ENCODE measurements at regions not wholly inside any gene's neighbourhood (a gene's known extent, or its start where the extent isn't known, plus 50 kb on each side); places are given as distances from the start of the nearest gene placed in this dataset.

DNA sequence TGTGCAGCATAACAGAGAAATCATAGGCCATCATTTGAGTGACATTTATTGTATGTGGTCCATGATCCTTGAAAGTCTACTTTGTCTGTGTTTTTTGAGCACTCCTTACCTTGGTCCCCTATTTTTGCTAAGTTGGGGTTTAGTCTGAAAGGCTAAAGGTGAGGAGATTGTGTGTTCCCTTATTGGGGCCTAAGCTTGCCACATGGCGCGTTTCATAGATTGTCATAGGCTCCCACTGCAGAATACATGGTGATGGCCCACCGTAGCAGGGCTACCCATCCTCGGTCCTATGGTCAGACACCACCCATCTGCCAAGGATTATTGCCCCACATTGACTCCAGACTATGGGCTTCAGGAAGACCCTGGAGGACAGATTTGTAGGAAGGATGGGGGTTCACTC, 117.0 kb upstream of the ZSWIM2 start:
- TF ChIP-seq PKNOX1 (IDR thresholded peaks at IDR 0.05) (no peak), ELF4 (IDR thresholded peaks at IDR 0.05) (no peak), FOXM1 (IDR thresholded peaks at IDR 0.05; ENCODE audit: borderline replicate concordance) (no peak), FOXK2 (IDR thresholded peaks at IDR 0.05) (no peak), SP1 (IDR thresholded peaks at IDR 0.05) (no peak), ARNT (IDR thresholded peaks at IDR 0.05) (no peak), SUZ12 (IDR thresholded peaks at IDR 0.05) (no peak), TARDBP (IDR thresholded peaks at IDR 0.05) (no peak), BHLHE40 (IDR thresholded peaks at IDR 0.05; ENCODE audit: borderline replicate concordance) (no peak), HDGF (IDR thresholded peaks at IDR 0.05; ENCODE audit: borderline replicate concordance) (no peak), NFRKB (IDR thresholded peaks at IDR 0.05) (no peak), ZNF384 (IDR thresholded peaks at IDR 0.05) (no peak)
